ENCODE measurements at regions not wholly inside any gene's neighbourhood (a gene's known extent, or its start where the extent isn't known, plus 50 kb on each side); places are given as distances from the start of the nearest gene placed in this dataset.

DNA sequence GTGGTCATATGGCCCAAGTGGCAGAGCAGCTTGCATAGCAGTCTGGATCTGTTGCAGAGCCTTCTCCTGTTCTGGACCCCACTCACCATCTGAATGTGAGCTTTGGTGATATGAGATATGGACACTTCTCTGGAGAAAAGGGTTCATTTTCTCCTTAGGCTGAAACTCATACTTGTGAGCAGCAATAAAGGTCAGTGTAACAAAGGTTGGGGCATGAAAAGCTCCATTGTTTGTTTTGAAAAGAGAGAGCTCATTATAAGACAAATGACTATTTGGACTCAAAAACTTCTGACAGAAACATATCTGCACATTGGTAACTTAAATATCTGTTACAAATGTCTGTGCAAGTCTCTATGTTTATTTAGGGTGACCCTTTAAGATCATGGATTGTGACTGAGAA, 517.3 kb downstream of the MFSD1 start:
- no peak overlapping the region for H3K4me3 ChIP-seq
- TF ChIP-seq, protein P1, sequence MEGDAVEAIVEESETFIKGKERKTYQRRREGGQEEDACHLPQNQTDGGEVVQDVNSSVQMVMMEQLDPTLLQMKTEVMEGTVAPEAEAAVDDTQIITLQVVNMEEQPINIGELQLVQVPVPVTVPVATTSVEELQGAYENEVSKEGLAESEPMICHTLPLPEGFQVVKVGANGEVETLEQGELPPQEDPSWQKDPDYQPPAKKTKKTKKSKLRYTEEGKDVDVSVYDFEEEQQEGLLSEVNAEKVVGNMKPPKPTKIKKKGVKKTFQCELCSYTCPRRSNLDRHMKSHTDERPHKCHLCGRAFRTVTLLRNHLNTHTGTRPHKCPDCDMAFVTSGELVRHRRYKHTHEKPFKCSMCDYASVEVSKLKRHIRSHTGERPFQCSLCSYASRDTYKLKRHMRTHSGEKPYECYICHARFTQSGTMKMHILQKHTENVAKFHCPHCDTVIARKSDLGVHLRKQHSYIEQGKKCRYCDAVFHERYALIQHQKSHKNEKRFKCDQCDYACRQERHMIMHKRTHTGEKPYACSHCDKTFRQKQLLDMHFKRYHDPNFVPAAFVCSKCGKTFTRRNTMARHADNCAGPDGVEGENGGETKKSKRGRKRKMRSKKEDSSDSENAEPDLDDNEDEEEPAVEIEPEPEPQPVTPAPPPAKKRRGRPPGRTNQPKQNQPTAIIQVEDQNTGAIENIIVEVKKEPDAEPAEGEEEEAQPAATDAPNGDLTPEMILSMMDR (IDR thresholded peaks at IDR 0.05): no peak
- H3K27ac ChIP-seq: no peak overlapping the region
- no peak for DNase-seq (ENCODE audit: low spot score)

DNA sequence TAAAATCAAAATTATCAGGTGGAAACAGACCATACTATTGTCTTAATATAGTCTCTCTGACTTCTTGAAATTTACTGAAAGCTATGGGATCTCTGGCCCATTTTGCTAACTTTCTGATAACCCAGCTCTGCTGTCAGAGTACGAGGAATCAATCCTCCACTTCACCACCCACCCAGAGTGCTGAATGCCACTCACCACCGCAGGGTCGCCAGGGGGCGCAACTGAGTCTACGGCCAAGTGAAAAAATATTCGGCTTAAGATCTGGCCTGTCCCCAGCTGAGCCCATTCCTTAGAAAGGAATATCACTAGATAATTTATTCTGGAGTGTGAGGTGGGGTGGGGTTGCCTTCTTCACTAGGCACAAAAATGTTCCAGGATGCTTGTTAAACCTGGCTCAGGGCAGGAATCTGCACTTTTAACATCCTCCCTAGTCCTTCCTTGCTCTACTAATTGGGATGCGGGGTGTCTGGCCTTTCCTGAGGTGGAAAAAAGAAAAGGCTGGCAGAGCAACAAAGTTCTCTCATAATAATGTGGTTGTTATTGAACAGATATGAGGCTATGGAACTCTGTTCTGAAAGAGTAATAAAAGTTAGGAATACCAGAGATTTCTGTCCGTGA, 520.6 kb downstream of the MFSD1 start:
- no peak for DNase-seq (ENCODE audit: low spot score)
- Histone ChIP-seq H3K4me3 (no peak overlapping the region), H3K27ac (no peak overlapping the region)
- TF ChIP-seq, protein P1 (IDR thresholded peaks at IDR 0.05): no peak

DNA sequence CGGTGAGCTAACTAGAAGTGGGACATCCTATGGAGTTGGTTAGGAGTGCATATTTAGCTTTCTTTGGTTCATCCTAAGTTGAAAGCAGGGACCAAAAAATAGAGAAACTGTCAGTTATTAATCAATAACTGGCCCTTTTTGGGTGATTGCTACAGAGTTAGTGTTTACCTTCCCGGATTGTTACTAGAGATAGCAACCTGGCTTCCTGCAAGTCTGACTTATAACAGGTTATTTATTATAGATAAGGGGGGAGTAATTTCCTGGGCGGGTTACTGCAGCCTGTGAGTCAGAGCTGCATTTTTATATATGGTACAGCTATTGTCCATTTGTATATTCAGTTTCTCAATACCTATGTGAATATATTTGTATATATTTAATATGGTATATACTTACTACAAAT, 522.0 kb downstream of the MFSD1 start:
- TF ChIP-seq, protein P1 (IDR thresholded peaks at IDR 0.05): no peak
- no peak for DNase-seq (ENCODE audit: low spot score)
- no peak overlapping the region for H3K4me3 ChIP-seq
- H3K27ac ChIP-seq: no peak overlapping the region

DNA sequence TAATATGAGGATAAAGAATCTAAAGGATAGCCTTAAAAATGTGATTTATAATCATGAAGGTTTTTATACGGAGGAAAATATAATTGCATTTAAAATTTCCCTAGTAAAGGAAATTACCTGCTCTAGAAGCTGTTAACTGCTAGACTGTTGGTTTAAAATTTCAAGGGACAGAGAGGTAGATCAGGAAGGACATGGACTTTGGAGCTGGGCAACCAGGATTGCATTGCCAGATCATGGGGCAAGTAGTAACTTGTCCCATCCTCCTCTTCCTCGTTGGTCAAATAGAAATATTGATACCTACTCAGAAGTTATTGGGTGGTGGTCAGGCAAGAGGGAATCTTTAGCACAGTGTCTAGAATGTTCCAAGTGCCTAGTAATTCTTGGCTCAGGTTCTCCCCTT, 525.1 kb downstream of the MFSD1 start:
- TF ChIP-seq, protein P1 (IDR thresholded peaks at IDR 0.05): no peak
- no peak for DNase-seq (ENCODE audit: low spot score)
- Histone ChIP-seq H3K4me3 (no peak overlapping the region), H3K27ac (no peak overlapping the region)

DNA sequence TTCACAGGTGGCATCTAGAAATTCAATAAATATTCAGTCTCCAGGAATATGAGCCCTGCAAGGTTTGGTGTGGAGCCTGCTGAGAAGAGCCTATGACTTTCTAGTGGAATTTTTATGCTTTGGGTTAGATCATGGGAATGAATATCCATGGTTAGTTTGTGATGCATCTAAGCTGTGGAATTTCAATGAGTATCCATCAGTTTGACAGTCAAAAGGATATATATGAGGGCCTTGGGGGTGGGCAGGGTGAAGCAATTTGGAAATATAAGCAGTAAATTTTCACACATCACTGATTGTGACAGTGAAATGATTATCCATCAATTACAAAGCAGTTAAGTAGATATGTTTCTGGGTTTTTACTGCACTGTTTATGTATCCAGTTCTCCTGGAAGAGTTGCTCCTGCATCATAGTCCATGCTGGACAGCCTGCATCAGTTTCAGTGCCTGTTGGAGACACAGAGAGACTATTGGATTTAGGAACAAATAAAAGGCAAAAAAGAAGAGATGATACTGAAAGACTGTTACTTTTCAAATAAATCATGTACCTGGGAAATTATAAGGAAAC, 530.8 kb downstream of the MFSD1 start:
- no peak for DNase-seq (ENCODE audit: low spot score)
- TF ChIP-seq, protein P1 (IDR thresholded peaks at IDR 0.05): no peak
- Histone ChIP-seq H3K27ac (no peak overlapping the region), H3K4me3 (no peak overlapping the region)

DNA sequence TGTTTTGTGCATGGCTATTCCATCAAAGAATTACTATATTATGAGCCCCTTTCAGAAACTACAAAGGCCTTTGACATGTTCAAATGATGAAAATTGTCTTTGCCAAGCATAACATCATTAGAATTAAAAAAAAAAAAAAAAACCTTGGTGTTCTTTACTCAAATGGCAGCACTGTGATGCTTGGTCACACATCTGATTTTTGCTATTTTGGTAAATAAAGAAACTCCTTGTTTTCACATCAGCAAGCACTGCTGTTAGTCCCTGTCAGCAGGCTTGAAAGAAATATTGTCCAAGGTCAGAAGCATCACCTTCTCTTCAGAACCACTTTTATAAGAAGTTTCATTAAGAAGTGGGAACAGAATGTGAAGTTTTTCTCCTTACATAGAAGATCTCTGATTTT, 537.3 kb downstream of the MFSD1 start:
- H3K4me3 ChIP-seq: no peak overlapping the region
- no peak overlapping the region for H3K27ac ChIP-seq
- TF ChIP-seq, protein P1 (IDR thresholded peaks at IDR 0.05): no peak
- DNase-seq (ENCODE audit: low spot score): no peak

DNA sequence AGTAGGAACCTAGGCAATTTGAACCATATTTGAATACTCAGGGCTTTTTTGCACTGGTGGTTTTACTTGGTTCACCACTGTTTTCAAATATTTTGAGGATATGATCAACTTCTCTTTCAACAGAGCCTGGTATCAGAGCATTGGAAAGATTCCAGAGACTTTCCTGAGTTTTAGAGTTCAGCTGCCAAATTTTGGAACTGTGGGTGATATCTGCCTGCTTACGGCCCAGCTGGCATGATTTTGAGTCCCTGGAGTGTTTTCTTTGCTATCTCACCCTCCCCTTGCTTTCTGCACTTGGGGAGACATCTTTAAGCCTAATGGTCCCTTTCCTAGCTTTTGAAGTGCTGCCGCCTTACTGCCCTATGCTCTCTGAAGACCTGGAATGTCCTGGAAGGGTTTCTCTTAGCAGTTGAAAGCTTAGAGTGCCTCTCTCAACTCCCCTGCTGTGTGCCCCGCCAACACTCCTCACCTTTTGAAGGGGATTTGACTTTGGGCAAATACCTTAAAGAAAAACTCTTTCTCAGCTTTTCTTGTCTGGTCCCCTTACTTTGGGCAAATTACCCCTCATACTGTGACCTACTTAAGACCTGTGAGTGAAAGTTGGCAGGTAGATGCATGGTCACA, 539.1 kb downstream of the MFSD1 start:
- no peak overlapping the region for H3K4me3 ChIP-seq
- TF ChIP-seq, protein P1 (IDR thresholded peaks at IDR 0.05): no peak
- H3K27ac ChIP-seq: no peak overlapping the region
- no peak for DNase-seq (ENCODE audit: low spot score)

All from coronary artery (tissue), 2 donors.